Stimulated activated CD4-positive, alpha-beta T cell treated with anti-CD3 and anti-CD28 coated beads, Interleukin-15, amount 100 ng/mL, for 1 hour (primary cell): ENCODE measurements at regions not wholly inside any gene's neighbourhood (a gene's known extent, or its start where the extent isn't known, plus 50 kb on each side); places are given as distances from the start of the nearest gene placed in this dataset.

ENCODE experiments used
- DNase-seq, 2 donors: peaks; one replicate each; pipeline ENCODE4 v3.0.0-alpha.2; 2020; ENCODE audit warnings: low read depth in 1 of 2, low spot score in 1 of 2

- DNase-seq, result no peak
These were observed 93.7 kb upstream of the PLET1 start for GRCh38 chr11:112354364-112354763.

- DNase-seq, result no peak
These were observed 95.1 kb upstream of the PLET1 start for GRCh38 chr11:112355726-112356125.

- no peak for DNase-seq
These were observed 96.8 kb upstream of the PLET1 start for GRCh38 chr11:112357488-112357887.

GRCh38 chr11:112361396-112361795, 100.7 kb upstream of the PLET1 start:
- no peak for DNase-seq

GRCh38 chr11:112363527-112363926, 102.9 kb upstream of the PLET1 start:
- no peak for DNase-seq

- no peak for DNase-seq
These were observed 104.4 kb upstream of the PLET1 start for GRCh38 chr11:112364962-112365481.

- no peak for DNase-seq
These were observed 105.4 kb upstream of the PLET1 start for GRCh38 chr11:112366012-112366411.

- DNase-seq, result no peak
These were observed 106.1 kb upstream of the PLET1 start for GRCh38 chr11:112366777-112367176.

- DNase-seq, result no peak
These were observed 106.8 kb upstream of the PLET1 start for GRCh38 chr11:112367461-112367860.

- DNase-seq, result no peak
These were observed 107.2 kb upstream of the PLET1 start for GRCh38 chr11:112367895-112368294.

GRCh38 chr11:112368381-112368780, 107.7 kb upstream of the PLET1 start:
- no peak for DNase-seq

GRCh38 chr11:112369374-112369773, 108.7 kb upstream of the PLET1 start:
- DNase-seq, result no peak

- DNase-seq, result no peak
These were observed 109.3 kb upstream of the PLET1 start for GRCh38 chr11:112369916-112370315.

GRCh38 chr11:112374486-112375140, 114.0 kb upstream of the PLET1 start:
- DNase-seq, result no peak

- no peak for DNase-seq
These were observed 117.3 kb upstream of the PLET1 start for GRCh38 chr11:112377946-112378345.

GRCh38 chr11:112380464-112380863, 119.8 kb upstream of the PLET1 start:
- DNase-seq, result no peak

GRCh38 chr11:112381578-112381977, 120.9 kb upstream of the PLET1 start:
- DNase-seq, result no peak

GRCh38 chr11:112382561-112382960, 121.9 kb upstream of the PLET1 start:
- DNase-seq, result no peak

GRCh38 chr11:112388496-112388895, 127.8 kb upstream of the PLET1 start:
- no peak for DNase-seq

- no peak for DNase-seq
These were observed 130.4 kb upstream of the PLET1 start for GRCh38 chr11:112391086-112391485.

- DNase-seq, result no peak
These were observed 132.2 kb upstream of the PLET1 start for GRCh38 chr11:112392904-112393303.

- no peak for DNase-seq
These were observed 133.6 kb upstream of the PLET1 start for GRCh38 chr11:112394304-112394703.

GRCh38 chr11:112396076-112396475, 135.4 kb upstream of the PLET1 start:
- no peak for DNase-seq
